Caco-2 (cell line): ENCODE measurements at regions not wholly inside any gene's neighbourhood (a gene's known extent, or its start where the extent isn't known, plus 50 kb on each side); places are given as distances from the start of the nearest gene placed in this dataset.

Experiments
- BruUV-seq: library from RNA; stranded (reverse); fragments of 400-500 nt; replicated peaks from 2 replicates; lab custom pipeline; 2021; lab: Mats Ljungman, UMichigan
- CTCF ChIA-PET: fragments of 300-600 bp; sonication (Branson Sonifier 250); formaldehyde crosslinking; loops from one replicate; lab custom pipeline; 2022; ENCODE audit warnings: antibody characterized with exemption; lab: Charles Lee
- POLR2A ChIA-PET: fragments of 300-600 bp; sonication (Branson Sonifier 250); formaldehyde crosslinking; loops from one replicate; lab custom pipeline; 2022; ENCODE audit warnings: antibody characterized with exemption; lab: Charles Lee
- DNase-seq, 2 experiments: peaks; one replicate each; pipeline versions ENCODE4 v3.0.0 to v3.0.0-alpha.2; 2020 to 2022
- H3K27me3 ChIP-seq: replicated peaks from 2 replicates; pipeline ENCODE4 v1.6.0; 2011; ENCODE audit warnings: low read length; ENCODE audit not compliant: control insufficient read depth, insufficient read depth
- H3K36me3 ChIP-seq: 2 replicates; pipeline ENCODE4 v1.5.1; 2011; ENCODE audit warnings: low read length; ENCODE audit not compliant: control insufficient read depth, insufficient read depth
- H3K4me1 ChIP-seq: fragments of 250-450 bp; sonication (Bioruptor Pico); 2 replicates; pipeline ENCODE4 v1.5.1; 2020; ENCODE audit warnings: mild to moderate bottlenecking
- H3K4me3 ChIP-seq: 2 replicates; pipeline ENCODE4 v1.5.1; 2011; ENCODE audit warnings: low read depth, mild to moderate bottlenecking, control low read depth, low read length
- H3K9me3 ChIP-seq: fragments of 250-450 bp; sonication (Bioruptor Pico); 2 replicates; pipeline ENCODE4 v1.5.1; 2020; ENCODE audit warnings: mild to moderate bottlenecking, moderate library complexity
- H3K27ac Mint-ChIP-seq: one replicate; pipeline ENCODE4 v1.8.0; 2022; ENCODE audit warnings: mixed read lengths; ENCODE audit not compliant: unreplicated experiment
- H3K27me3 Mint-ChIP-seq: one replicate; pipeline ENCODE4 v1.8.0; 2022; ENCODE audit warnings: mixed read lengths; ENCODE audit not compliant: insufficient read depth, unreplicated experiment
- H3K36me3 Mint-ChIP-seq: one replicate; pipeline ENCODE4 v1.8.0; 2022; ENCODE audit warnings: mild to moderate bottlenecking, mixed read lengths; ENCODE audit not compliant: insufficient read depth, unreplicated experiment
- H3K4me1 Mint-ChIP-seq: one replicate; pipeline ENCODE4 v1.8.0; 2022; ENCODE audit warnings: low read depth, mixed read lengths; ENCODE audit not compliant: unreplicated experiment
- H3K4me3 Mint-ChIP-seq: one replicate; pipeline ENCODE4 v1.8.0; 2022; ENCODE audit warnings: mild to moderate bottlenecking, moderate library complexity, mixed read lengths; ENCODE audit not compliant: unreplicated experiment
- H3K9me3 Mint-ChIP-seq: one replicate; pipeline ENCODE4 v1.8.0; 2022; ENCODE audit warnings: mixed read lengths; ENCODE audit not compliant: unreplicated experiment
- CTCF ChIP-seq, 2 experiments: fragments of 200-600 bp in 1 of 2; IDR thresholded peaks; 1 replicate in 1 of 2; 2 replicates in 1 of 2; pipeline versions ENCODE4 v1.5.1 to v1.8.0; 2011 to 2022; ENCODE audit warnings: antibody characterized with exemption in 1 of 2, control low read depth in 1 of 2, inconsistent platforms in 1 of 2, low read depth in 1 of 2, low read length in 1 of 2, mild to moderate bottlenecking in 1 of 2, moderate library complexity in 1 of 2; ENCODE audit not compliant: insufficient read depth in 1 of 2, severe bottlenecking in 1 of 2, unreplicated experiment in 1 of 2
- intact Hi-C: fragments of 100-400 bp; cut with micrococcal nuclease; formaldehyde crosslinking; loops from one replicate; pipeline ENCODE4 v1.10.0; 2022; ENCODE audit not compliant: unreplicated experiment

DNA sequence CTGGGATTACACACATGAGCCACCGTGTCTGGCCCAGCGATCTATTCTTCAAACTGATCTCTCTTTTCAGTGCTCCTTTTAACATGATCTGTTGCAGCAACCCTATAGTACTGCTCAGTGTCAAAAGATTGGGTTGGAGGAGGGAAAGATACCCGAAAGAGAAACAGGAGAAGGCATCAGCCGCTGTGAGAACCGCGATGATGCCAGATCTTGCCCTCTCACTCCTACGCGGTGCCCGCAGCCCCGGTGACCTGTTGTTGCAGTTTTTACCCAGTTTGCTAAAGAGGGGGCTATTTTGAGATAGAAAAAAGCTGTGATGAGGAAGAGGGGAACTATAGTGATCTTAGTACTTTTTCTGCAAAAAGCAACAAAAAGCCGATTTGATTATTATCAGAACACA lies 335.5 kb downstream of the KCNS3 start:
- Histone ChIP-seq H3K4me3 (no peak overlapping the region), H3K36me3 (no peaks in the 10 kb centered on the region), H3K27me3 (no peaks in the 10 kb centered on the region), H3K4me1 (peaks cover 28% of the 10 kb centered on the region), H3K9me3 (no peaks in the 10 kb centered on the region)
- DNase-seq = no peak
- no peak for TF ChIP-seq CTCF (IDR thresholded peaks at IDR 0.05; ENCODE audit: insufficient read depth in 1 of 2, low read depth in 1 of 2, low read length in 1 of 2, severe bottlenecking in 1 of 2, unreplicated experiment in 1 of 2)
- ChIA-PET CTCF (no interaction called here), POLR2A (no interaction called here)
- peaks cover 21% of the 10 kb centered on the region for H3K4me1 Mint-ChIP-seq
- H3K4me3 Mint-ChIP-seq = no peak overlapping the region
- no TSS peak for BruUV-seq
- H3K36me3 Mint-ChIP-seq = peaks cover 6% of the 10 kb centered on the region
- intact Hi-C loops = no loop called here
- H3K27me3 Mint-ChIP-seq = no peaks in the 10 kb centered on the region
- H3K27ac Mint-ChIP-seq = no peak overlapping the region
- H3K9me3 Mint-ChIP-seq = no peaks in the 10 kb centered on the region

DNA sequence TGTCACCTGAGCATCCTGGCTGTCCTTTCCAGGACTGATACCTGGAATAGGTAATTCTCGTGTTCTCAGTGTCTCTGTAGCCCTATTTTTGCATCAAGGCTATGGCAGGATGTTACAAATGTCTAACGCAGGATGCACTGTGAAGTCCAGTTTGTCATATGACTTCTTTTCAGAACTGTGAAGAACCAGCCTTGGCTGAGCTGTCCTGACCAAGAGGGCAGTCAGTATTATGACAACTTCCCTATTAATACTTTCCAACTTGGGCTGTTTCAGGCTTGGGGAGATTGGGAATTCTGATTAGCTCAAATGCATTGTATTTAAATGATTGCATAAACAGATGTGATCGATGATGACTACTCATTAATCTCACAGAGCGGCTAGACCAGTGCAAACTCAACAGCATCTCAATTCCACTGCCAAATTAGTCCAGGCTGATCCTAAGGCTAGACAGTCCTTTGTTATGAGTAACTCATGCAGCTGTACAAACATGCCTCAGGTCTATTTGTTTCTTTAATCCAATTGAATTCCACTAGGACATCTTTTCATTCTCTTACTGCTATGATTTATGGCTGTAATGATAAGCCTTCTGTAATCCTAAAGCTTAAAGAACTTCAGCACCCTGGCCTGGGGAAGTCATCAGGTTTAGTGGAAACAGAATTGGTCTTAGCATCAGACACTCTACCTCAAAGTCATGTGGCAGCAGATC lies 331.6 kb downstream of the KCNS3 start:
- H3K27ac Mint-ChIP-seq = peak overlapping the region; percentile 56
- Histone ChIP-seq H3K4me1 (peaks cover 30% of the 10 kb centered on the region), H3K9me3 (no peaks in the 10 kb centered on the region), H3K27me3 (no peaks in the 10 kb centered on the region), H3K36me3 (no peaks in the 10 kb centered on the region), H3K4me3 (no peak overlapping the region)
- peaks cover 21% of the 10 kb centered on the region for H3K4me1 Mint-ChIP-seq
- no peaks in the 10 kb centered on the region for H3K27me3 Mint-ChIP-seq
- peaks cover 6% of the 10 kb centered on the region for H3K36me3 Mint-ChIP-seq
- CTCF ChIA-PET = interaction anchor here (0.7 to 1.4 kb wide), 2 partner anchors 9 to 132 kb away, joined by 3 to 7 read pairs; no protein-coding TSS in a partner anchor
- BruUV-seq = no TSS peak
- intact Hi-C loops = loop anchor here (1.0 kb wide), 3 partner anchors 23 to 89 kb away; no protein-coding TSS in a partner anchor
- H3K4me3 Mint-ChIP-seq = peak overlapping the region; percentile 36
- no peak for TF ChIP-seq CTCF (IDR thresholded peaks at IDR 0.05; ENCODE audit: insufficient read depth in 1 of 2, low read depth in 1 of 2, low read length in 1 of 2, severe bottlenecking in 1 of 2, unreplicated experiment in 1 of 2)
- H3K9me3 Mint-ChIP-seq = peaks cover 12% of the 10 kb centered on the region
- POLR2A ChIA-PET = no interaction called here
- DNase-seq = peak; percentile 67 to 79

DNA sequence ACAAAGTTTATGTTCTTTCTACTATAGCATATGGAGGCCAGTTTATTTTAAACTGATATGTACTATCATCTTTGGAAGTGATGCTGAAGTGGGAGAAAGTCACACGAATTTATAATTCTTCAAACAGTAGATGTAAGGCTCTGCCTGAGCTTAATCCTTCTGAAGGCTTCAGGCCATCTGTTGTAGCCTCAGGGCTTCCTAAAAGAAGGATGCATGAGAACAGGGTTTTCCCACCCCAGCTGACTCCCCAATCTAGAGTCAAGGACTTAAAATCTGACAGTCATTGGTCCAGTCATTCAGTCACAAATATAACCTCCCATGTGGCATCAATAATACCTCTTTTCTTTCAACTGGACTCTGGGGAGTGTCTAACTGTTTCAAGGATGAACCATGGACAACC lies 330.5 kb downstream of the KCNS3 start:
- H3K4me1 Mint-ChIP-seq = peaks cover 21% of the 10 kb centered on the region
- intact Hi-C loops = no loop called here
- no peak for TF ChIP-seq CTCF (IDR thresholded peaks at IDR 0.05; ENCODE audit: insufficient read depth in 1 of 2, low read depth in 1 of 2, low read length in 1 of 2, severe bottlenecking in 1 of 2, unreplicated experiment in 1 of 2)
- CTCF ChIA-PET = no interaction called here
- no peak overlapping the region for H3K27ac Mint-ChIP-seq
- Histone ChIP-seq H3K4me3 (no peak overlapping the region), H3K27me3 (no peaks in the 10 kb centered on the region), H3K4me1 (peaks cover 30% of the 10 kb centered on the region), H3K36me3 (no peaks in the 10 kb centered on the region), H3K9me3 (no peaks in the 10 kb centered on the region)
- H3K4me3 Mint-ChIP-seq = no peak overlapping the region
- no peaks in the 10 kb centered on the region for H3K27me3 Mint-ChIP-seq
- DNase-seq = no peak
- POLR2A ChIA-PET = no interaction called here
- peaks cover 12% of the 10 kb centered on the region for H3K9me3 Mint-ChIP-seq
- H3K36me3 Mint-ChIP-seq = peaks cover 6% of the 10 kb centered on the region
- no TSS peak for BruUV-seq
